GM21825 (cell line): ENCODE measurements at regions not wholly inside any gene's neighbourhood (a gene's known extent, or its start where the extent isn't known, plus 50 kb on each side); places are given as distances from the start of the nearest gene placed in this dataset.
A peak's percentile ranks its signal among the peaks of the same experiment; 100 is the strongest.

Experiments used
- ATAC-seq: cut with Tn5 transposase; IDR thresholded peaks from one replicate; pipeline ENCODE4 v1.9.1; 2021; ENCODE audit warnings: mild to moderate bottlenecking, moderate library complexity; ENCODE audit not compliant: unreplicated experiment

- no peak for ATAC-seq
These were observed 334.8 kb upstream of the TMPO start for GRCh38 chr12:98180603-98181002.

- ATAC-seq, result no peak
These were observed 332.6 kb upstream of the TMPO start for GRCh38 chr12:98182821-98183220.

- no peak for ATAC-seq
These were observed 329.8 kb upstream of the TMPO start for GRCh38 chr12:98185606-98186005.

- no peak for ATAC-seq
These were observed 326.7 kb upstream of the TMPO start for GRCh38 chr12:98188650-98189077.

GRCh38 chr12:98194591-98194990 is 320.8 kb upstream of the TMPO start:
- ATAC-seq, result no peak

GRCh38 chr12:98198261-98198982 is 317.0 kb upstream of the TMPO start:
- ATAC-seq, result no peak

- no peak for ATAC-seq
These were observed 306.6 kb upstream of the TMPO start for GRCh38 chr12:98208816-98209215.

GRCh38 chr12:98211909-98212695 is 303.3 kb upstream of the TMPO start:
- ATAC-seq, result no peak

GRCh38 chr12:98213556-98213955 is 301.8 kb upstream of the TMPO start:
- ATAC-seq, result no peak

- no peak for ATAC-seq
These were observed 298.1 kb upstream of the TMPO start for GRCh38 chr12:98217257-98217656.

- no peak for ATAC-seq
These were observed 294.8 kb upstream of the TMPO start for GRCh38 chr12:98220636-98221035.

- ATAC-seq, result no peak
These were observed 294.1 kb upstream of the TMPO start for GRCh38 chr12:98221243-98221808.

- ATAC-seq, result no peak
These were observed 293.3 kb upstream of the TMPO start for GRCh38 chr12:98222135-98222534.

- peak; percentile 77 for ATAC-seq
These were observed 290.7 kb upstream of the TMPO start for GRCh38 chr12:98224584-98225221.

GRCh38 chr12:98227162-98227561 is 288.2 kb upstream of the TMPO start:
- ATAC-seq, result no peak

- no peak for ATAC-seq
These were observed 286.5 kb upstream of the TMPO start for GRCh38 chr12:98228683-98229539.

GRCh38 chr12:98229540-98229924 is 285.9 kb upstream of the TMPO start:
- no peak for ATAC-seq

GRCh38 chr12:98232753-98233390 is 282.5 kb upstream of the TMPO start:
- no peak for ATAC-seq

GRCh38 chr12:98235301-98235700 is 280.1 kb upstream of the TMPO start:
- ATAC-seq, result no peak

GRCh38 chr12:98238515-98239130 is 276.8 kb upstream of the TMPO start:
- ATAC-seq, result no peak
